Gastroesophageal sphincter (tissue), 4 donors: ENCODE measurements at regions not wholly inside any gene's neighbourhood (a gene's known extent, or its start where the extent isn't known, plus 50 kb on each side); places are given as distances from the start of the nearest gene placed in this dataset.

Experiments used
- ATAC-seq: fragments of 150-250 bp; one replicate; pipeline ENCODE4 v1.9.1; 2016; ENCODE audit warnings: mild to moderate bottlenecking, moderate library complexity
- H3K27ac ChIP-seq, 4 donors: fragments of 200-600 bp; sonication (generic) in 3 of 4; 1 replicate in 3 of 4; 2 replicates in 1 of 4; pipeline ENCODE4 v1.5.1; 2016 to 2019
- H3K27me3 ChIP-seq: fragments of 200-600 bp; sonication (generic); one replicate; pipeline ENCODE4 v1.5.1; 2019
- H3K36me3 ChIP-seq, 2 donors: fragments of 200-600 bp; sonication (generic); one replicate each; pipeline ENCODE4 v1.5.1; 2019; ENCODE audit warnings: control low read depth in 1 of 2
- H3K4me1 ChIP-seq, 3 donors: fragments of 200-600 bp; sonication (generic); 1 replicate in 2 of 3; 2 replicates in 1 of 3; pipeline ENCODE4 v1.5.1; 2016 to 2019; ENCODE audit warnings: control low read depth in 2 of 3
- H3K4me3 ChIP-seq, 2 donors: fragments of 200-600 bp; sonication (generic); one replicate each; pipeline ENCODE4 v1.5.1; 2019; ENCODE audit warnings: mild to moderate bottlenecking in 1 of 2, moderate library complexity in 1 of 2
- H3K9me3 ChIP-seq, 3 donors: fragments of 200-600 bp; sonication (generic); one replicate each; pipeline ENCODE4 v1.5.1; 2017 to 2019; ENCODE audit warnings: control low read depth in 2 of 3
- CTCF ChIP-seq, 4 experiments: fragments of 200-600 bp in 2 of 4; fragments of 450-650 bp in 2 of 4; sonication (generic) in 1 of 4; IDR thresholded peaks; one replicate each; pipeline ENCODE4 v1.5.1; 2017 to 2019; ENCODE audit warnings: antibody characterized with exemption in 4 of 4, mild to moderate bottlenecking in 2 of 4, moderate library complexity in 2 of 4
- EP300 ChIP-seq: sonication (generic); formaldehyde crosslinking; IDR thresholded peaks from one replicate; pipeline ENCODE4 v1.6.1; 2017; ENCODE audit warnings: antibody characterized with exemption, mild to moderate bottlenecking
- POLR2A ChIP-seq, 2 donors: fragments of 450-650 bp; IDR thresholded peaks; one replicate each; pipeline ENCODE4 v1.6.1; 2017; ENCODE audit warnings: antibody characterized with exemption in 2 of 2, mild to moderate bottlenecking in 2 of 2, moderate library complexity in 1 of 2
- POLR2AphosphoS5 ChIP-seq: sonication (generic); formaldehyde crosslinking; IDR thresholded peaks from one replicate; pipeline ENCODE4 v1.6.1; 2017; ENCODE audit warnings: antibody characterized with exemption
- WGBS, 2 donors: methylation state at CpG; one replicate each; pipeline ENCODE4 v1.1.5; 2018; ENCODE audit warnings: low coverage in 1 of 2; 5-methylcytosine and 5-hydroxymethylcytosine counted together

- Histone ChIP-seq H3K36me3 (no peaks in the 10 kb centered on the region), H3K4me3 (no peak overlapping the region), H3K27me3 (no peaks in the 10 kb centered on the region), H3K27ac (no peak overlapping the region), H3K9me3 (no peaks in the 10 kb centered on the region), H3K4me1 (peaks cover 0 to 3% (median 0%) of the 10 kb centered on the region in 3 donors)
- WGBS, 2 donors, result 92 to 94% methylated on average over 1 of the region's 1 CpG
- ATAC-seq, result no peak
- TF ChIP-seq POLR2A (IDR thresholded peaks at IDR 0.05), result no peak
- TF ChIP-seq POLR2AphosphoS5, result no peak
- TF ChIP-seq CTCF (IDR thresholded peaks at IDR 0.05), result no peak
- TF ChIP-seq EP300, result no peak
These were observed 285.3 kb downstream of the UBE3D start for GRCh38 chr6:82780334-82780733.

GRCh38 chr6:82781620-82782204, 283.9 kb downstream of the UBE3D start:
- no peaks in the 10 kb centered on the region for H3K27me3 ChIP-seq
- no peaks in the 10 kb centered on the region for H3K4me1 ChIP-seq
- H3K9me3 ChIP-seq, result no peaks in the 10 kb centered on the region
- no peak for TF ChIP-seq EP300
- no peak for TF ChIP-seq POLR2A (IDR thresholded peaks at IDR 0.05)
- no peak overlapping the region for H3K4me3 ChIP-seq
- H3K27ac ChIP-seq, result no peak overlapping the region
- WGBS, 2 donors, result 67 to 100% methylated on average over 1 of the region's 2 CpGs
- ATAC-seq, result no peak
- H3K36me3 ChIP-seq, result no peaks in the 10 kb centered on the region

GRCh38 chr6:82783587-82784236, 281.9 kb downstream of the UBE3D start:
- H3K4me3 ChIP-seq, result no peak overlapping the region
- peaks cover 0 to 2% (median 0%) of the 10 kb centered on the region in 3 donors for H3K9me3 ChIP-seq
- H3K27ac ChIP-seq, result no peak overlapping the region
- ATAC-seq, result no peak
- WGBS, 2 donors, result 62 to 77% methylated on average over 6 of the region's 6 CpGs
- no peaks in the 10 kb centered on the region for H3K4me1 ChIP-seq
- H3K27me3 ChIP-seq, result no peaks in the 10 kb centered on the region
- no peak for TF ChIP-seq POLR2A (IDR thresholded peaks at IDR 0.05)
- H3K36me3 ChIP-seq, result no peaks in the 10 kb centered on the region

- no peak overlapping the region for H3K27ac ChIP-seq
- peaks cover 0 to 9% (median 0%) of the 10 kb centered on the region in 3 donors for H3K9me3 ChIP-seq
- TF ChIP-seq POLR2A (IDR thresholded peaks at IDR 0.05) (no peak), CTCF (IDR thresholded peaks at IDR 0.05) (no peak), EP300 (no peak), POLR2AphosphoS5 (no peak)
- no peaks in the 10 kb centered on the region for H3K36me3 ChIP-seq
- 76 to 100% methylated on average over 2 of the region's 2 CpGs for WGBS, 2 donors
- no peak for ATAC-seq
- H3K27me3 ChIP-seq, result no peaks in the 10 kb centered on the region
- no peak overlapping the region for H3K4me3 ChIP-seq
- no peaks in the 10 kb centered on the region for H3K4me1 ChIP-seq
These were observed 280.4 kb downstream of the UBE3D start for GRCh38 chr6:82785206-82785605.

- Histone ChIP-seq H3K36me3 (no peaks in the 10 kb centered on the region), H3K4me3 (no peak overlapping the region), H3K4me1 (no peaks in the 10 kb centered on the region), H3K9me3 (peaks cover 0 to 20% (median 0%) of the 10 kb centered on the region in 3 donors), H3K27ac (no peak overlapping the region), H3K27me3 (no peaks in the 10 kb centered on the region)
- 92 to 100% methylated on average over 2 to 3 of the region's 3 CpGs for WGBS, 2 donors
- no peak for ATAC-seq
- no peak for TF ChIP-seq POLR2A (IDR thresholded peaks at IDR 0.05)
These were observed 279.4 kb downstream of the UBE3D start for GRCh38 chr6:82786248-82786647.

GRCh38 chr6:82795940-82796339, 269.7 kb downstream of the UBE3D start:
- no peak overlapping the region for H3K27ac ChIP-seq
- no peak for TF ChIP-seq POLR2A (IDR thresholded peaks at IDR 0.05)
- no peak for TF ChIP-seq POLR2AphosphoS5
- no peak for TF ChIP-seq CTCF (IDR thresholded peaks at IDR 0.05)
- TF ChIP-seq EP300, result no peak
- no peaks in the 10 kb centered on the region for H3K4me1 ChIP-seq
- 75 to 86% methylated on average over 1 of the region's 1 CpG for WGBS, 2 donors
- no peaks in the 10 kb centered on the region for H3K27me3 ChIP-seq
- no peaks in the 10 kb centered on the region for H3K36me3 ChIP-seq
- no peak for ATAC-seq
- peaks cover 0 to 11% (median 0%) of the 10 kb centered on the region in 3 donors for H3K9me3 ChIP-seq
- H3K4me3 ChIP-seq, result no peak overlapping the region
